A673 (cell line): ENCODE measurements at regions not wholly inside any gene's neighbourhood (a gene's known extent, or its start where the extent isn't known, plus 50 kb on each side); places are given as distances from the start of the nearest gene placed in this dataset.

ENCODE experiments used
- EZH2 ChIP-seq: fragments of 200-600 bp; sonication (generic); IDR thresholded peaks from 2 replicates; pipeline ENCODE4 v1.6.1; 2017; ENCODE audit warnings: borderline replicate concordance, low read depth, mild to moderate bottlenecking, mixed read lengths, antibody characterized with exemption, low read length; ENCODE audit not compliant: poor library complexity, severe bottlenecking
- TF ChIP-seq, protein P1 (sequence below): fragments of 300-800, 200-600 bp; sonication (generic); conservative IDR thresholded peaks from 2 replicates; pipeline ENCODE4 v1.5.1; 2017; ENCODE audit warnings: low read depth, mild to moderate bottlenecking, antibody characterized with exemption, low read length, moderate library complexity, mixed read lengths

- TF ChIP-seq, protein P1, sequence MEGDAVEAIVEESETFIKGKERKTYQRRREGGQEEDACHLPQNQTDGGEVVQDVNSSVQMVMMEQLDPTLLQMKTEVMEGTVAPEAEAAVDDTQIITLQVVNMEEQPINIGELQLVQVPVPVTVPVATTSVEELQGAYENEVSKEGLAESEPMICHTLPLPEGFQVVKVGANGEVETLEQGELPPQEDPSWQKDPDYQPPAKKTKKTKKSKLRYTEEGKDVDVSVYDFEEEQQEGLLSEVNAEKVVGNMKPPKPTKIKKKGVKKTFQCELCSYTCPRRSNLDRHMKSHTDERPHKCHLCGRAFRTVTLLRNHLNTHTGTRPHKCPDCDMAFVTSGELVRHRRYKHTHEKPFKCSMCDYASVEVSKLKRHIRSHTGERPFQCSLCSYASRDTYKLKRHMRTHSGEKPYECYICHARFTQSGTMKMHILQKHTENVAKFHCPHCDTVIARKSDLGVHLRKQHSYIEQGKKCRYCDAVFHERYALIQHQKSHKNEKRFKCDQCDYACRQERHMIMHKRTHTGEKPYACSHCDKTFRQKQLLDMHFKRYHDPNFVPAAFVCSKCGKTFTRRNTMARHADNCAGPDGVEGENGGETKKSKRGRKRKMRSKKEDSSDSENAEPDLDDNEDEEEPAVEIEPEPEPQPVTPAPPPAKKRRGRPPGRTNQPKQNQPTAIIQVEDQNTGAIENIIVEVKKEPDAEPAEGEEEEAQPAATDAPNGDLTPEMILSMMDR, result no peak
- no peak for TF ChIP-seq EZH2
Measured at GRCh38 chr13:71350886-71351285, 516.1 kb downstream of the DACH1 start.
